Testis (tissue), 2 donors: ENCODE measurements at regions not wholly inside any gene's neighbourhood (a gene's known extent, or its start where the extent isn't known, plus 50 kb on each side); places are given as distances from the start of the nearest gene placed in this dataset.

Source experiments
- POLR2A ChIP-seq: fragments of 450-650 bp; IDR thresholded peaks from one replicate; pipeline ENCODE4 v1.6.1; 2017; ENCODE audit warnings: antibody characterized with exemption, mild to moderate bottlenecking, moderate library complexity
- TF ChIP-seq, protein P1 (sequence below), 3 experiments: fragments of 450-650 bp in 2 of 3; fragments of 200-600 bp in 1 of 3; sonication (generic) in 1 of 3; IDR thresholded peaks; one replicate each; pipeline ENCODE4 v1.5.1; 2016 to 2019; ENCODE audit warnings: antibody characterized with exemption in 3 of 3, mild to moderate bottlenecking in 2 of 3, moderate library complexity in 1 of 3

DNA sequence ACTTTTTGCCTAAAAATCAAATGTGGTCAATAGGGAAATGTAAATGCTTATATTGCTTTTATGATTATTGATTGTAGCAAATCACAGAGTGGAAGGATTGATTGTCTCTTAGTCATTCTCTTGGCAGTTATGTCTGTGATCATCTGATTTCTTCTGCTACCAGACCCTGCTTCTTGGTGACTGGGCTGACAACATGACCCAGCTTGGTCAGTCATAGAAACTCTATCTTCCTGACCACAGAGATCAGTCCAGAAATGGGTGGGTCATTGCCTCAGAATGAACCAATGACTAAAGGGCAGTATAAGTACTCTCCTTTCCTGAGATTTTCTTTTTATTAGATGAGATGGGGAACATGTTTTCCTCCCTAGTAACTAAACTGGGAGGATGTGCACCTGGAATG lies 87.6 kb downstream of the MAIP1 start:
- TF ChIP-seq, protein P1, sequence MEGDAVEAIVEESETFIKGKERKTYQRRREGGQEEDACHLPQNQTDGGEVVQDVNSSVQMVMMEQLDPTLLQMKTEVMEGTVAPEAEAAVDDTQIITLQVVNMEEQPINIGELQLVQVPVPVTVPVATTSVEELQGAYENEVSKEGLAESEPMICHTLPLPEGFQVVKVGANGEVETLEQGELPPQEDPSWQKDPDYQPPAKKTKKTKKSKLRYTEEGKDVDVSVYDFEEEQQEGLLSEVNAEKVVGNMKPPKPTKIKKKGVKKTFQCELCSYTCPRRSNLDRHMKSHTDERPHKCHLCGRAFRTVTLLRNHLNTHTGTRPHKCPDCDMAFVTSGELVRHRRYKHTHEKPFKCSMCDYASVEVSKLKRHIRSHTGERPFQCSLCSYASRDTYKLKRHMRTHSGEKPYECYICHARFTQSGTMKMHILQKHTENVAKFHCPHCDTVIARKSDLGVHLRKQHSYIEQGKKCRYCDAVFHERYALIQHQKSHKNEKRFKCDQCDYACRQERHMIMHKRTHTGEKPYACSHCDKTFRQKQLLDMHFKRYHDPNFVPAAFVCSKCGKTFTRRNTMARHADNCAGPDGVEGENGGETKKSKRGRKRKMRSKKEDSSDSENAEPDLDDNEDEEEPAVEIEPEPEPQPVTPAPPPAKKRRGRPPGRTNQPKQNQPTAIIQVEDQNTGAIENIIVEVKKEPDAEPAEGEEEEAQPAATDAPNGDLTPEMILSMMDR (IDR thresholded peaks at IDR 0.05): no peak
- no peak for TF ChIP-seq POLR2A
